GM18505 (cell line): ENCODE measurements at regions not wholly inside any gene's neighbourhood (a gene's known extent, or its start where the extent isn't known, plus 50 kb on each side); places are given as distances from the start of the nearest gene placed in this dataset.
"Not testable (repeated sequence)": the region's sequence is repeated elsewhere in the genome, so short reads cannot be mapped to it uniquely, and the experiment has no call there.

ENCODE experiments used
- ATAC-seq: cut with Tn5 transposase; IDR thresholded peaks from one replicate; pipeline ENCODE4 v1.9.1; 2021; ENCODE audit not compliant: unreplicated experiment
- POLR2A ChIP-seq: IDR thresholded peaks from 4 replicates; pipeline ENCODE4 v1.6.1; 2011; ENCODE audit warnings: borderline replicate concordance; ENCODE audit not compliant: insufficient read depth, insufficient read length; ENCODE audit errors: extremely low read depth

GRCh38 chr7:12493407-12493806 lies 77.1 kb upstream of the SCIN start:
- TF ChIP-seq POLR2A, result no peak
- ATAC-seq, result no peak

- no peak for ATAC-seq
- TF ChIP-seq POLR2A, result no peak
Measured at GRCh38 chr7:12493863-12494686, 76.4 kb upstream of the SCIN start.

GRCh38 chr7:12494687-12495024 lies 75.9 kb upstream of the SCIN start:
- no peak for TF ChIP-seq POLR2A
- ATAC-seq, result no peak

- ATAC-seq, result not testable (repeated sequence)
Measured at GRCh38 chr7:12496901-12497674, 73.4 kb upstream of the SCIN start.

GRCh38 chr7:12504149-12504548 lies 66.4 kb upstream of the SCIN start:
- ATAC-seq, result no peak
- TF ChIP-seq POLR2A, result no peak

GRCh38 chr7:12508005-12508404 lies 62.5 kb upstream of the SCIN start:
- TF ChIP-seq POLR2A, result no peak
- ATAC-seq, result no peak

GRCh38 chr7:12508554-12508953 lies 62.0 kb upstream of the SCIN start:
- no peak for TF ChIP-seq POLR2A
- ATAC-seq, result no peak

- no peak for ATAC-seq
- no peak for TF ChIP-seq POLR2A
Measured at GRCh38 chr7:12517451-12517850, 53.1 kb upstream of the SCIN start.

- no peak for TF ChIP-seq POLR2A
- peak; percentile 95 for ATAC-seq
Measured at GRCh38 chr7:12518920-12519681, 51.4 kb upstream of the SCIN start.

GRCh38 chr7:12519682-12520009 lies 50.9 kb upstream of the SCIN start:
- no peak for TF ChIP-seq POLR2A
- ATAC-seq, result peak; percentile 13
